ENCODE measurements at regions not wholly inside any gene's neighbourhood (a gene's known extent, or its start where the extent isn't known, plus 50 kb on each side); places are given as distances from the start of the nearest gene placed in this dataset.

DNA sequence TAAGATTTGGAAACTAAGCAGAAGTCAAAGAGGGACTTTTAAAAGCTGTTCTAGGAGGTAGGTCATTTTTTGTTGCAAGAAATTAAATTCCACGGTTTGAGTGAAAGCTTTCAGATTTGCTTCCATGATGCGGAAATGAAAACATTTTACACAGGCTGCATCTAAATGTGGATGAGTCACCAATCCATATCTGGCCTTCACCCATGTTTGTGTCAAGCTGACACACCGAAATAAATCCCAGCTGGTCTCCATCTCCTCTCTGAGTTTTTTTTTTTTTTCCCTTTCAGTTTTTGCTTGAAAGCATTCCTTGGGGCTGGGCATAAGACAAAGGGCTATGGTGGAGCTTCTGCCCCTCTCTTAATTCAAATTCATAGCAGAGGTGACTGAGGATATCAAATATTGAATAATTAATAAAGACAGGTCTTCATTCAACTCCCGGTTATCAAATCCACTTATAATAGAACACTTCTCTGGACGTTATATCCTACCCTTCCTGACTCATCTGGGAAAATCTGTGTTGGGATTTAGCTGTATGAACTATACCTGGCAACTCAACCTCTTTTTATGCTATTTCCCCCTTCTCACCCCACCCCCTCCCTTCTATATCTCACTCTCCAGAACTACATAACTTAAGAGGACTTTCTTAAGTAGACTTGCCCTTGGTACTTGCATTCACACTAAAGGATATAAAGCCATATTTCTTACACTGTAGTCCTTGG, 558.3 kb upstream of the GCFC2 start:
- peak; percentile 72 for DNase-seq (ENCODE audit: low read depth, low spot score)

DNA sequence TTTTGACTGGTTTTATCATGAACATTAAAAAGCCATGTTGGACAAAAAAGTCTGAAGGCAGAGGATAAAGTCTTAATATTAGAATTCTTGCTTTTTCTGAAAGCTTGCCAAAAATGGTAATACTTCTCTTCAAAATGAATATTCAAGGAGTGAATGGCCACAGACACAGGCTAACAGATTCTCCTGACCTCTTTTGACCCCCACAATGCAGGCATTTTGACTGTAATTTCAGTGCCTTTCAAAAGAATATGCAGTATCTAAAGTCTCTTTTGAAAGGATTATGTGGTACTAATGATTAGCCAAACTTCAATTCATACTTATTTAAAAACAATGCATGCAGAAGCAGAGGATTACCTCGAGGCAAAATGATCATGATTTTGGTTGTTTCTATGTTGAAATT, 557.8 kb upstream of the GCFC2 start:
- DNase-seq (ENCODE audit: low read depth, low spot score), result peak; percentile 13

GRCh38 chr2:76257802-76258201, 547.1 kb upstream of the GCFC2 start:
- no peak for DNase-seq (ENCODE audit: low read depth, low spot score)

- no peak for DNase-seq (ENCODE audit: low read depth, low spot score)
These were observed 545.9 kb upstream of the GCFC2 start for GRCh38 chr2:76256458-76257088.

GRCh38 chr2:76252704-76253103, 542.0 kb upstream of the GCFC2 start:
- DNase-seq (ENCODE audit: low read depth, low spot score), result no peak

- DNase-seq (ENCODE audit: low read depth, low spot score), result no peak
These were observed 540.6 kb upstream of the GCFC2 start for GRCh38 chr2:76251342-76251741.

DNA sequence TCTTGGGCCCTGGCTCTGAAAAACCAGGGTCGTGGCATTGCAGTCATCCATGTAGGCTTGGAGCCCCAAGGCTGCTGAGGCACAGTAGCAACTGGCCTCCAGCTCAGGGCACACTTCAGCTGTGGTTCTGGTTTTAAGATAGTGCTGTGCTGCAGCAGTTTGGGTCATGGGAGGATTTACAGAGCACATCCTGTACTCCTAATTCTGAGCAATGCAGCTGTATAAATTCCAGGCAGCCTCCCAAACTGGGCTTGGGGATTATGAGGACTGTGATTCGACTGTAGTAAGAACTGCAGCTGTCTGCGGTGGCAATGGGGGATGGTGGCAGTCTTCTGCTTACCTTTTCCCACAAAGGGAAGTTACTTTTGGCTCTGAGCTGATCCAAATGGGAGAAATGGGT, 536.3 kb upstream of the GCFC2 start:
- DNase-seq (ENCODE audit: low read depth, low spot score), result no peak

DNA sequence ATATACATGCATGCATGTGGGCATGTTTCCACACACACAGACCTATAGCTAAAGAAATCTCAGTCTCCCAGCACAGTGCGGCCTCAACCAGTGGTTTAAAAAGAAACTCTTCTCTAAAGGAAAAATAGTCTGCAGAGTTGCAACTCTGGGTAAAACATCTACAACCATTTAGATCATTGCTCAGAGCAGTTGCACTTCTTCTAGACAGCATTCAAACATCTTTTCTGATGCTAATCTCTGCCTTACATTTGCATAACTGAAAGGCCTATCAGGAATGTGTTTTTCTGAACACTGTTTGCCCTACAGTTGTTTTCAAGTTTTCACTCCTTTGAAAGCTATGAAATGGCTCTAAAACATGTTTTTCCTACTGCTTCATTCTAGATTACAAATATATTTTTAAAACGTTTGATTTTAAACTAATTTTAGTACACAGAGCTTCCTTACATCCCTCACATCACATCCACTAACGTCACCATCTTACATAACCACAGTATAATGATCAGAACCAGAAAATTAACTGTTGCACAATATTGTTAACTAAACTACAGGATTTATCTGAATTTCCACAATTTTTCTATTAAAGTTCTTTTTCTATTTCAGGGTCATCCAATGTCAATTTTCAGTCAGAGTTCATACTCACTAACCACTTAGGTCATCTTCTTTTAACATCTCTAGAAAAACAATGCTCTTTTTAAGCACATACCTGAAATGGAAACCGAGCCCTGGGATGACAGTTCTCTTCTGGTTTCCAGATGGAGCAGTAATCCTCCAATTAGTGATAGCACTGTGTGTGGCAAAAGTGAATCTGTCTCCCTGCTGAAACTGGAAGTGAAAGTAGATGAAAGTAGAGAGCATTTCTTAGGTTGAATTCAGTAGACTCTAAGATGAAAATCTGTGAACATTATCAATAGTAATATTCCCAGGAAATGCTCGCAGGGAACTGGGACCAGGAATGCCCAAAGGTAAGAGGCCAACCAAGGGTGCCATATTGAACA, 501.6 kb upstream of the GCFC2 start:
- no peak for DNase-seq (ENCODE audit: low read depth, low spot score)

DNA sequence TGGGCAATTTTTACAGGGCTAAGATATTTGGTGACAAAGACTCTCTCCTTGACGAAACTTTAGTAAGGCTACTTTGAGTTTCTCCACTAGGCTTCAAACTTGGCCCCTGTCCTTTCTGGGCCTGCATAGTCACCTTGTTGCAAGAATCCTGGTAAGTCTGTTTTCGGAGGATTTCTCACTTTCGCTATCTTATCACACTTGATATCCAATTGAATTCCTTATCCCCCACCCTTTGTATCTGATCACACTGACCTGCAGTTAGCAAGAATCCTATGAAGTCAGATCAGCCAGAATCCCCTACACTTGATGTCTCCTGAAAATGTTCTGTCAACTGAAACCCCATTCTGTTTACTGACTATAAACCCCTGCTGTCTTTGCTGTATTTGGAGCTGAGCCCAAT, 499.8 kb upstream of the GCFC2 start:
- DNase-seq (ENCODE audit: low read depth, low spot score), result no peak

- no peak for DNase-seq (ENCODE audit: low read depth, low spot score)
These were observed 493.3 kb upstream of the GCFC2 start for GRCh38 chr2:76204048-76204447.

DNA sequence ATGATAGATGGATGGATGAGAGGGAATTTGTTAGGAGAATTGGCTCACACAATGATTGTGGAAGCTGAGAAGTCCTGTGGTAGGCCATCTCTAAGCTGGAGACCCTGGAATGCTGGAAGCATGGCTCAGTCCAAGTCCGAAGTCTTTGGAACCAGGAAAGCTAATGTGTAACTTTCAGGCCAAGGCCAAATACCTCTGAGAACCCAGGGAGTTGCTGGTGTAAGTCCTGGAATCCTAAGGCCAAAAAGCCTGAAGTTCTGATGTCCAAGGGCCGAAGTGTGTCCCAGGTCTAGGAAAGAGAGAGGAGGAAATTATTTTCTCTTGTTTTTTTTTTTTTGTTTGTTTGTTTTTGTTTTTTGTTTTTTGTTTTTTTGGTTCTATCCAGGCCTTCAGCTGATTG, 492.2 kb upstream of the GCFC2 start:
- no peak for DNase-seq (ENCODE audit: low read depth, low spot score)

DNA sequence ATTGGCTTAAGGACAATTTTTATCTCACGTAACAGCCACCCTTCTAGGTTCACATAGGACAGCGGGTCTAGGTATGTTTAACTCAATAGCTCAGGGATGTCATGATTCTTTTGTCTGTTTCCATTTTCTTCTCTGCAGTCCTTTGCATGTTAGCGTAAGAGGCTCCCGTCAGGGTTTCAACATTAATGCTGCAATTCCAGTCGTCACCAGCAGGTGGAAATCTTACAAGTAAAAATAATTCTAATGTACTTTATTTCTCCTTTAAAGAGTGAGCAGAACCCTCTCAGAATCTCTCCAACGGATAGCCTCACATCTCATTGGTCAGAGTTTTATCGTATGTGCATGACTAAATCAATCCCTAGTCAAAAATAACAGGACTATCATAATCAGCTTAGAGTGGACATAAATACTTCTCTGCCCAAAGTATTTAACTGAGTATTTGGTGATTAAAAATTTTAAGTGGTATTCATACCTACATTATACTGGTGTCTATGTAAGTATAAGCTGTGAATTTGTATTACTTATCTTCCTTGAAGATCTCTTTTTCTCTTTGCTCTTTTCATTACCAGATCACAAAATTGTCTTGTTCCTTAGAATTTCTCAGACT, 487.2 kb upstream of the GCFC2 start:
- peak; percentile 68 for DNase-seq (ENCODE audit: low read depth, low spot score)

DNA sequence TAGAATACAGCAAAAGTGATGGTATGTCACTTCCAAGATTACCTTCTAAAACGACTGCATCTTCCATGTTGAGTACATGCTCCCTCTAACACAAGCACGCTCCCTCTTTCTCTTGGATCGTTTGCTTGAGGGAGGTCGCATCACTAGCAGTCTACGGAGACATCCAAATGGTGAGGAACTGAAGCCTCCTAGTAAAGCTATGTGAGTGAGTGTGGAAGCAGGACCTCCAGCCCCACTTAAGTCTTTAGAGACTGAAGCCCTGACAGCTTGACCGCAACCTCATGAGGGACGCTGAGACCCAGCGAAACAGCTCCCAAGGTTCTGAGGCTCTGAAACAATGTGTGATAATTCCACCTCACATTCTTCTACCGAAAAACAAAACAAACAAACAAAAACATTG, 486.7 kb upstream of the GCFC2 start:
- DNase-seq (ENCODE audit: low read depth, low spot score), result no peak

DNA sequence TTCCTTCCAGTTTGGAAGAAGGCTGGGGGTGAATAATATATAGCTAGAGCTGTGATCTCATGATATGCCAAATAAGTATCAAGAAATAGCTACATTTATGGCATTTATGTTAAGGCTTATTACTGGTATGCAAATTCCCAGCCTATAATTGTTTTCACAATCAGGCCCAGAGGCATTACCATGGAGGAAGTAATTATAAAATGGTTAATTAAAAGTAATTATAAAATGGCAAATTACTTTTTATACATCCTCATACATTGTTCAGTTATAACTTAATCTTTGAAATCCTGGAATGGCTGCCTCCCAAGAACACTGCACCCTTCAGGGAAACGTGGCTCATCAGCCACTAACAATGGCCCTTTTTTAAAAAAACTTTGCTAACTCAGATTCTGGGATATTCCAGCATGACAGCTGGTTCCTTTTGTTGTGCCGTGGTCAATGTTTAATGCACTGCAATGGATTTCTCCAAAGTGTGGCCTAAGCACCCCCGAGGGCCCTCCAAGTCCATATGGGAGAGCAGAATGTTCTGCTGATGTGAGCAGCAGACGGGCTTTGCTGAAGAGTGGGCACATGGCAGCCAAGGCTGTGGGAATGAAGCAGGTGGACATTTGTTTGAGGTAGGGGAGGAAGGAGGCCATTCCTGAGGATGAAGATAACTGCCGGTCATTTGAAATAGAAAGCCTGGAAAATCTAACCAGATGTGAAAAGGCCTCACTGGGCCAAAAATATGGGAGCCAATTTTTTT, 483.5 kb upstream of the GCFC2 start:
- DNase-seq (ENCODE audit: low read depth, low spot score), result no peak

DNA sequence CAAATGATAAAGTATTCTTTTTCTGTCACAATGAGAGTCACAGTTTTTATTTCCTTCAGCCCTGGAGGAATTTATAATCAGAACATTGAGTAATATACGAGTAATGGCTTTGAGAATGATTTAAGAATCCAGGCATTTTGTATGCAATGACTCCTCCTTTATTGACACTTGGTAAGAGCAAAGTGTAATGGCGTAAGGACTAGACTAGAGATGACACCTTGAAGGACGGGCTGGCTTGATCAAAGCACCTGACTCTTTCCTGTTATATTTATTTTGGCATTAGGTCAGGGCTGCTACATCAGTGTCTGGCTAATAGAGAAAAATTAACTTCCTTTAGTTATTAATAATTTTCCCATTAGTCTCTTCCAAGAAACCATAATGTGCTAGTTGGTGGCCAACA, 482.4 kb upstream of the GCFC2 start:
- DNase-seq (ENCODE audit: low read depth, low spot score), result no peak

DNA sequence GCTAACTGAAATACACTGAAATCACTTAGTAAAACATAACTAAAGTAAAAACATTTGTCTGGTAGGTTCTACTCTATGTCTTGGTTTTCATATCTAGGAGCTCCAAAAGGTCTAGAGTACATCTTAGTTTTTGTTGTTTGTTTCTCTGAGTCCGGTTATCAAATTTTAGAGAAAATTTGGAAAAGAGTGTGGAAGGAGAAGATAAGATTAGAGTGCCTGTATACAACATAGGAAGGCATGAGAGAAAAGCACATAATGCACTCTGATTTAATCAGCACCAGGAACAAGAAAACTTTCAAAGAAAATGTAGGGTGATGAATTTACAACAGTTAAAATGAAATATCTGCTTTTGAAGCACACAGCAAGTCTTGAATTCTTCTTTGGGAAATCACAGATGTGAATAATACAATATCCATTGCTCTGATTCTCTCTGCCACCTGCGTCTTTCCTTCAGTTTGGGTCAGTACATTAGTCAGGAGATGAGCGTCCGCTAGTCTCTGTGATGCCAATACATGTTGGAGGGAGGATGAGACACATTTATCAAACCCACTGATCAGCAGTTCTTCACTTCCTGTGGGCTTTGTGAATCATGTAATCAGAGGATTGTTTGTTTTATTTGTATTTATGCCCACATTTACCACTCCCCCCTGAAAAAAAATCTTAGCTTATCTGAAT, 477.8 kb upstream of the GCFC2 start:
- DNase-seq (ENCODE audit: low read depth, low spot score), result no peak

- DNase-seq (ENCODE audit: low read depth, low spot score), result peak; percentile 12
These were observed 476.7 kb upstream of the GCFC2 start for GRCh38 chr2:76187415-76187814.

GRCh38 chr2:76180676-76181075, 470.0 kb upstream of the GCFC2 start:
- peak; percentile 16 for DNase-seq (ENCODE audit: low read depth, low spot score)

DNA sequence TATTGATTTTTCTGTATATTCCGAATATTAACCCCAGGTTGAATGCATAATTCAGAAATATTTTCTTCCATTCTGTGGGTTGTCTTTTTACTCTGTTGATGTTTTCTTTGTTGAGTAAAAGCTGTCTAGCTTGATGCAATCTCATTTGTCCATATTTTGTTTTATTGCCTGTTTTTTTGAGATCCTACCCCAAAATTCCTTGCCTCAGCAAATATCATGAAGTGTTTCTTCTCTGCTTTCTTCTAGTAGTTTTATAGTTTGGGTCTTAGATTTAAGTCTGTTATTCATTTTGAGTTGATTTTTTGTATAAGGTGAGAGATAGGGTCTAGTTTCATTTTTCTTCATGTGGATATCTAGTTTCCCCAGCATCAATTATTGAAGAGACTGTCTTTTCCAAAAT, 467.9 kb upstream of the GCFC2 start:
- no peak for DNase-seq (ENCODE audit: low read depth, low spot score)

DNA sequence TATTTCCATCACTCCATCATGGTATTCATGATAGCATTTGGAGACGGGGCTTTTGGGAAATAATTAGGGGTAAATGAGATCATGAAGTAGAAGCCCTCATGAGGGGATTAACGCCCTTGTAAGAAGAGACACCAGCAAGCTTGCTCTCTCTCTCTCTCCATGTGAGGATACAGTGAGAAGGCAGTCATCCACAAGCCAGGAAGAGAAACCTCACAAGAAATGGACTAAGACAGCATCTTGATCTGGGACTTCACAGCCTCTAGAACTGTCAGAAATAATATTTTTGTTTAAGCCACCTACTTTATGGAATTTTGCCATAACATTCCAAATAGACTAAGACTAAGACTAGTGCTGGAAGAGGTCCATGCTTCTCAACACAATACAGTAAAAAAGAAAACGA, 464.6 kb upstream of the GCFC2 start:
- DNase-seq (ENCODE audit: low read depth, low spot score), result no peak

DNA sequence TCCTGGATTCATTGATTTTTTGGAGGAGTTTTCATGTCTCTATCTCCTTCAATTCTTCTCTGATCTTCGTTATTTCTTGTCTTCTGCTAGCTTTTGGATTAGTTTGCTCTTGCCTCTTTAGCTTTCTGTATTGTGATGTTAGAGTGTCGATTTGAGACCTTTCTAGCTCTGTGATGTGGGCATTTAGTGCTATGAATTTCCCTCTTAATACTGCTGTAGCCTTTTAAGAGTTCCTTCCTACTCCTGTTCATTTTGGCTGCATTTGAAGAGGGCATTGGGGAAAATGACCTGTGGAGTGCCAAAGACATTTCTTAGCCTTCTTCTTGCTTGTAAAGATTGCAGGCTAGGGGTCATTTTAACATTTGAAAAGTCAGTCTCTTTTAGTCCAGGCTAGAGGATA, 463.8 kb upstream of the GCFC2 start:
- no peak for DNase-seq (ENCODE audit: low read depth, low spot score)
